HG02571 (cell line): ENCODE measurements at regions not wholly inside any gene's neighbourhood (a gene's known extent, or its start where the extent isn't known, plus 50 kb on each side); places are given as distances from the start of the nearest gene placed in this dataset.
"Not testable (repeated sequence)": the region's sequence is repeated elsewhere in the genome, so short reads cannot be mapped to it uniquely, and the experiment has no call there.

ENCODE experiments used
- ATAC-seq: cut with Tn5 transposase; IDR thresholded peaks from one replicate; pipeline ENCODE4 v1.9.1; 2021; ENCODE audit warnings: mild to moderate bottlenecking, moderate library complexity; ENCODE audit not compliant: unreplicated experiment

GRCh38 chrX:94576367-94577004 lies 902.5 kb downstream of the FAM133A start:
- no peak for ATAC-seq

- ATAC-seq, result no peak
These were observed 926.1 kb downstream of the FAM133A start for GRCh38 chrX:94600077-94600476.

GRCh38 chrX:94612140-94612539 lies 938.1 kb downstream of the FAM133A start:
- no peak for ATAC-seq

- no peak for ATAC-seq
These were observed 959.2 kb downstream of the FAM133A start for GRCh38 chrX:94633237-94633636.

- ATAC-seq, result no peak
These were observed 961.0 kb downstream of the FAM133A start for GRCh38 chrX:94635003-94635402.

GRCh38 chrX:94645726-94646125 lies 971.7 kb downstream of the FAM133A start:
- no peak for ATAC-seq

- no peak for ATAC-seq
These were observed 981.2 kb downstream of the FAM133A start for GRCh38 chrX:94655180-94655579.

GRCh38 chrX:94662689-94663088 lies 988.7 kb downstream of the FAM133A start:
- ATAC-seq, result no peak

GRCh38 chrX:94676285-94676684 lies 1002.3 kb downstream of the FAM133A start:
- ATAC-seq, result no peak

GRCh38 chrX:94686071-94686470 lies 1012.1 kb downstream of the FAM133A start:
- no peak for ATAC-seq

GRCh38 chrX:94695910-94696309 lies 1021.9 kb downstream of the FAM133A start:
- ATAC-seq, result no peak

GRCh38 chrX:94704348-94705256 lies 1030.6 kb downstream of the FAM133A start:
- ATAC-seq, result not testable (repeated sequence)

- no peak for ATAC-seq
These were observed 1047.4 kb downstream of the FAM133A start for GRCh38 chrX:94721386-94721785.

- ATAC-seq, result no peak
These were observed 1048.6 kb downstream of the FAM133A start for GRCh38 chrX:94722578-94722977.

GRCh38 chrX:94742772-94743171 lies 1068.8 kb downstream of the FAM133A start:
- no peak for ATAC-seq

GRCh38 chrX:94743478-94743877 lies 1069.5 kb downstream of the FAM133A start:
- no peak for ATAC-seq

GRCh38 chrX:94744786-94745185 lies 1070.8 kb downstream of the FAM133A start:
- ATAC-seq, result no peak

- ATAC-seq, result no peak
These were observed 1077.6 kb downstream of the FAM133A start for GRCh38 chrX:94751611-94752010.

- no peak for ATAC-seq
These were observed 1078.6 kb downstream of the FAM133A start for GRCh38 chrX:94752434-94753169.

GRCh38 chrX:94758130-94758529 lies 1084.1 kb downstream of the FAM133A start:
- no peak for ATAC-seq

- no peak for ATAC-seq
These were observed 1101.6 kb downstream of the FAM133A start for GRCh38 chrX:94775640-94776039.

GRCh38 chrX:94813541-94813940 lies 1139.5 kb downstream of the FAM133A start:
- no peak for ATAC-seq
